A549 (cell line): ENCODE measurements at regions not wholly inside any gene's neighbourhood (a gene's known extent, or its start where the extent isn't known, plus 50 kb on each side); places are given as distances from the start of the nearest gene placed in this dataset.

ENCODE experiments used
- ATAC-seq, 2 experiments: fragments of 200-7000 bp in 1 of 2; fragments of >200 bp in 1 of 2; cut with Nextera tagmentation in 1 of 2; cut with Tn5 transposase in 1 of 2; 3 replicates each; pipeline versions ENCODE4 v1.8.0 to v1.9.1; 2018 to 2020; ENCODE audit warnings: mild to moderate bottlenecking in 1 of 2, moderate library complexity in 1 of 2
- CTCF ChIA-PET: fragments of 300-600 bp; sonication (Branson Sonifier 250); formaldehyde crosslinking; extraction: SDS; loops from one replicate; lab custom pipeline; 2021; ENCODE audit warnings: antibody characterized with exemption, inconsistent platforms; lab: Yijun Ruan, JAX
- POLR2A ChIA-PET: fragments of 350-600 bp; formaldehyde crosslinking; extraction: SDS; loops from one replicate; lab custom pipeline; 2021; ENCODE audit warnings: antibody characterized with exemption, inconsistent platforms; lab: Yijun Ruan, JAX
- DNase-seq, 2 experiments: peaks; one replicate each; pipeline versions ENCODE4 v3.0.0 to v3.0.0-alpha.2; 2011 to 2016; ENCODE audit warnings: low read depth in 1 of 2, low spot score in 1 of 2
- FAIRE-seq: peaks from 2 replicates; lab custom pipeline; 2011; peaks lifted over from hg19 to GRCh38; lab: Jason Lieb, UNC
- H3K27ac ChIP-seq, 2 experiments: fragments of >200 bp; sonication (Bioruptor Twin); formaldehyde crosslinking; 3 replicates each; pipeline ENCODE4 v1.5.1; 2016 to 2017
- H3K4me1 ChIP-seq: fragments of >200 bp; sonication (Bioruptor Twin); formaldehyde crosslinking; 3 replicates; pipeline ENCODE4 v1.6.1; 2016
- H3K4me2 ChIP-seq: fragments of >200 bp; sonication (Bioruptor Twin); formaldehyde crosslinking; 3 replicates; pipeline ENCODE4 v1.6.1; 2016
- H3K4me3 ChIP-seq: fragments of >200 bp; sonication (Bioruptor Twin); formaldehyde crosslinking; 3 replicates; pipeline ENCODE4 v1.5.1; 2016
- H3K9me3 ChIP-seq: fragments of >200 bp; sonication (Bioruptor Twin); formaldehyde crosslinking; 3 replicates; pipeline ENCODE4 v1.6.1; 2016
- CBX2 ChIP-seq: fragments of 200-600 bp; sonication (generic); IDR thresholded peaks from 2 replicates; pipeline ENCODE4 v1.6.1; 2016; ENCODE audit warnings: low read depth, mild to moderate bottlenecking, borderline replicate concordance
- CHD2 ChIP-seq: fragments of 150-350 bp; IDR thresholded peaks from 2 replicates; pipeline ENCODE4 v1.6.1; 2014; ENCODE audit warnings: low read length; ENCODE audit not compliant: partially characterized antibody
- CHD4 ChIP-seq: fragments of 200-600 bp; sonication (generic); IDR thresholded peaks from 2 replicates; pipeline ENCODE4 v1.6.1; 2016; ENCODE audit warnings: antibody characterized with exemption, mild to moderate bottlenecking, borderline replicate concordance
- EHMT2 ChIP-seq: fragments of 200-600 bp; sonication (generic); IDR thresholded peaks from 2 replicates; pipeline ENCODE4 v1.6.1; 2016; ENCODE audit warnings: antibody characterized with exemption, low read depth, mild to moderate bottlenecking, moderate library complexity
- FOSB ChIP-seq: fragments of 250-450 bp; sonication (Bioruptor Pico); IDR thresholded peaks from 2 replicates; pipeline ENCODE4 v1.5.0; 2020; ENCODE audit warnings: mild to moderate bottlenecking, moderate library complexity
- FOXS1 ChIP-seq: fragments of 250-450 bp; sonication (Bioruptor Pico); IDR thresholded peaks from 2 replicates; pipeline ENCODE4 v1.5.0; 2020; ENCODE audit warnings: mild to moderate bottlenecking, moderate library complexity
- HDAC2 ChIP-seq: fragments of 200-600 bp; sonication (generic); IDR thresholded peaks from 2 replicates; pipeline ENCODE4 v1.6.1; 2016
- HOXB13 ChIP-seq: fragments of 250-450 bp; sonication (Bioruptor Pico); IDR thresholded peaks from 2 replicates; pipeline ENCODE4 v1.5.0; 2020; ENCODE audit warnings: low read depth, mild to moderate bottlenecking, moderate library complexity
- JUNB ChIP-seq: fragments of >200 bp; sonication (Bioruptor Twin); formaldehyde crosslinking; IDR thresholded peaks from 2 replicates; pipeline ENCODE4 v1.6.1; 2016
- MAFK ChIP-seq: fragments of 450-650 bp; IDR thresholded peaks from 2 replicates; pipeline ENCODE4 v1.6.1; 2014; ENCODE audit not compliant: partially characterized antibody
- MYC ChIP-seq: IDR thresholded peaks from 2 replicates; pipeline ENCODE4 v1.6.1; 2012; ENCODE audit warnings: mild to moderate bottlenecking, inconsistent platforms, low read length, improper control_type of control experiment, borderline replicate concordance
- NR3C1 ChIP-seq: fragments of >200 bp; sonication (Bioruptor Twin); formaldehyde crosslinking; IDR thresholded peaks from 3 replicates; pipeline ENCODE4 v1.6.1; 2017
- PHF8 ChIP-seq: fragments of 200-600 bp; sonication (generic); IDR thresholded peaks from 2 replicates; pipeline ENCODE4 v1.6.1; 2016; ENCODE audit warnings: low read depth, mild to moderate bottlenecking, antibody characterized with exemption, moderate library complexity, borderline replicate concordance
- RCOR1 ChIP-seq: fragments of 150-350 bp; IDR thresholded peaks from 2 replicates; pipeline ENCODE4 v1.6.1; 2014; ENCODE audit warnings: antibody characterized with exemption, low read length, low read depth
- RFX5 ChIP-seq: fragments of 450-650 bp; IDR thresholded peaks from 2 replicates; pipeline ENCODE4 v1.7.1; 2014; ENCODE audit warnings: antibody characterized with exemption, mild to moderate bottlenecking, moderate library complexity
- SMC3 ChIP-seq: fragments of >200 bp; sonication (Bioruptor Twin); formaldehyde crosslinking; IDR thresholded peaks from 3 replicates; pipeline ENCODE4 v1.6.1; 2018; ENCODE audit warnings: inconsistent platforms
- ZFP36 ChIP-seq: fragments of 450-650 bp; IDR thresholded peaks from 2 replicates; pipeline ENCODE4 v1.6.1; 2014; ENCODE audit warnings: borderline replicate concordance; ENCODE audit not compliant: partially characterized antibody
- WGBS: methylation state at CpG from one replicate; pipeline ENCODE4 v1.1.6; 2017; ENCODE audit errors: missing lambda C conversion rate; 5-methylcytosine and 5-hydroxymethylcytosine counted together
- TF ChIP-seq, protein P1 (sequence below): fragments of 450-650 bp; IDR thresholded peaks from 2 replicates; pipeline ENCODE4 v1.6.1; 2014; ENCODE audit warnings: antibody characterized with exemption
- TF ChIP-seq, protein P2 (sequence below): fragments of 200-600 bp; sonication (generic); IDR thresholded peaks from 2 replicates; pipeline ENCODE4 v1.6.1; 2016; ENCODE audit warnings: antibody characterized with exemption, mild to moderate bottlenecking, moderate library complexity

DNA sequence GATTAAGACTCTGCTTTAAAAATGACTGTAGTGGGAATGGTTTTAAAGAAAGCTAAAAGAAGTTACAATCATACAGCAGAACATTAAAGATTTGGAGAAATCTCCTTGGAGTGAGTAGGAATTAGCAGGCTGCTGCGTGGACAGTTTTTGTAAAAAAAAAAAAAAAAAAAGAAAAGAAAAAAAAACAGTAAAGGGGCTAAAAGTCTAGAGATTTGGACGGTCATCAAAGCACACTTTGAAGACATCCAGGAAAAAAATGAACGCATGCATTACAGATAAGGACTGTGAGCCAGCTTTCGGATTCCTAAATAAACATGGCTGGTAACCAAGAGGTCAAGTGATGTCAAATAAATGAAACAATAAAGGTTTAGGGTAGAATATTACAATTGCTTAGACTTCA is 1700.6 kb downstream of the PCDH9 start:
- POLR2A ChIA-PET: no interaction called here
- Histone ChIP-seq H3K9me3 (no peaks in the 10 kb centered on the region), H3K27ac (no peak overlapping the region), H3K4me3 (no peak overlapping the region), H3K4me1 (no peaks in the 10 kb centered on the region), H3K4me2 (no peak overlapping the region)
- WGBS: 47% methylated on average over 4 of the region's 4 CpGs
- CTCF ChIA-PET: no interaction called here
- no peak for TF ChIP-seq EHMT2
- TF ChIP-seq RFX5: no peak
- no peak for TF ChIP-seq CHD2
- TF ChIP-seq NR3C1: no peak
- TF ChIP-seq JUNB: no peak
- TF ChIP-seq ZFP36: no peak
- TF ChIP-seq HOXB13 (CRISPR knock-in tag): no peak
- TF ChIP-seq, protein P1, sequence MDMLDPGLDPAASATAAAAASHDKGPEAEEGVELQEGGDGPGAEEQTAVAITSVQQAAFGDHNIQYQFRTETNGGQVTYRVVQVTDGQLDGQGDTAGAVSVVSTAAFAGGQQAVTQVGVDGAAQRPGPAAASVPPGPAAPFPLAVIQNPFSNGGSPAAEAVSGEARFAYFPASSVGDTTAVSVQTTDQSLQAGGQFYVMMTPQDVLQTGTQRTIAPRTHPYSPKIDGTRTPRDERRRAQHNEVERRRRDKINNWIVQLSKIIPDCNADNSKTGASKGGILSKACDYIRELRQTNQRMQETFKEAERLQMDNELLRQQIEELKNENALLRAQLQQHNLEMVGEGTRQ: no peak
- no peak for TF ChIP-seq PHF8
- no peak for TF ChIP-seq CHD4
- TF ChIP-seq MAFK: no peak
- TF ChIP-seq, protein P2, sequence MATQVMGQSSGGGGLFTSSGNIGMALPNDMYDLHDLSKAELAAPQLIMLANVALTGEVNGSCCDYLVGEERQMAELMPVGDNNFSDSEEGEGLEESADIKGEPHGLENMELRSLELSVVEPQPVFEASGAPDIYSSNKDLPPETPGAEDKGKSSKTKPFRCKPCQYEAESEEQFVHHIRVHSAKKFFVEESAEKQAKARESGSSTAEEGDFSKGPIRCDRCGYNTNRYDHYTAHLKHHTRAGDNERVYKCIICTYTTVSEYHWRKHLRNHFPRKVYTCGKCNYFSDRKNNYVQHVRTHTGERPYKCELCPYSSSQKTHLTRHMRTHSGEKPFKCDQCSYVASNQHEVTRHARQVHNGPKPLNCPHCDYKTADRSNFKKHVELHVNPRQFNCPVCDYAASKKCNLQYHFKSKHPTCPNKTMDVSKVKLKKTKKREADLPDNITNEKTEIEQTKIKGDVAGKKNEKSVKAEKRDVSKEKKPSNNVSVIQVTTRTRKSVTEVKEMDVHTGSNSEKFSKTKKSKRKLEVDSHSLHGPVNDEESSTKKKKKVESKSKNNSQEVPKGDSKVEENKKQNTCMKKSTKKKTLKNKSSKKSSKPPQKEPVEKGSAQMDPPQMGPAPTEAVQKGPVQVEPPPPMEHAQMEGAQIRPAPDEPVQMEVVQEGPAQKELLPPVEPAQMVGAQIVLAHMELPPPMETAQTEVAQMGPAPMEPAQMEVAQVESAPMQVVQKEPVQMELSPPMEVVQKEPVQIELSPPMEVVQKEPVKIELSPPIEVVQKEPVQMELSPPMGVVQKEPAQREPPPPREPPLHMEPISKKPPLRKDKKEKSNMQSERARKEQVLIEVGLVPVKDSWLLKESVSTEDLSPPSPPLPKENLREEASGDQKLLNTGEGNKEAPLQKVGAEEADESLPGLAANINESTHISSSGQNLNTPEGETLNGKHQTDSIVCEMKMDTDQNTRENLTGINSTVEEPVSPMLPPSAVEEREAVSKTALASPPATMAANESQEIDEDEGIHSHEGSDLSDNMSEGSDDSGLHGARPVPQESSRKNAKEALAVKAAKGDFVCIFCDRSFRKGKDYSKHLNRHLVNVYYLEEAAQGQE: no peak
- no peak for TF ChIP-seq MYC
- TF ChIP-seq SMC3: no peak
- no peak for TF ChIP-seq HDAC2
- TF ChIP-seq FOXS1 (CRISPR knock-in tag): no peak
- FAIRE-seq: no peak
- no peak for DNase-seq
- ATAC-seq: no peak

DNA sequence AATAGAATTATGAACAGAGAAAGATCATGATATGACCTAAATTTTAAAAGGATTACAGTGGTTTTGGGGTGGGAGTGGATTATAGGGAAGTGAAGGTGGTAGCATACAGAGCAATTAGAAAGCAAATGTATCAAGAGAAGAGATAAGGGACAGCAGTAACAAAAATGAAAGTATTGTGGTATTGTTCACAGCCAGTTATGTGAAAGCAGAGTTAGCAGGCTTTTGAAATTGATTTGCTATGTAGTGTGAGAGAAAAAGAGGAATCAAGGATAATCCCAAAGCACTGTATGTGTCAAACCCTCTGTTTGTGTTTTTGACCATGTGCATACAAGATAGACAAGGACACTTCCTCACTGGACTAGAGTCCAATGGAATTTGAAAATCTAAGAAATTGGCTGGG is 1721.4 kb downstream of the PCDH9 start:
- no peak for TF ChIP-seq RCOR1
- TF ChIP-seq, all 56 proteins: peak for 0
- H3K4me2 ChIP-seq: no peak overlapping the region
- no peaks in the 10 kb centered on the region for H3K9me3 ChIP-seq
- no peaks in the 10 kb centered on the region for H3K4me1 ChIP-seq
- FAIRE-seq: no peak
- no peak overlapping the region for H3K27ac ChIP-seq
- no peak for ATAC-seq
- no peak overlapping the region for H3K4me3 ChIP-seq
- DNase-seq: no peak
- ChIA-PET POLR2A (no interaction called here), CTCF (no interaction called here)

DNA sequence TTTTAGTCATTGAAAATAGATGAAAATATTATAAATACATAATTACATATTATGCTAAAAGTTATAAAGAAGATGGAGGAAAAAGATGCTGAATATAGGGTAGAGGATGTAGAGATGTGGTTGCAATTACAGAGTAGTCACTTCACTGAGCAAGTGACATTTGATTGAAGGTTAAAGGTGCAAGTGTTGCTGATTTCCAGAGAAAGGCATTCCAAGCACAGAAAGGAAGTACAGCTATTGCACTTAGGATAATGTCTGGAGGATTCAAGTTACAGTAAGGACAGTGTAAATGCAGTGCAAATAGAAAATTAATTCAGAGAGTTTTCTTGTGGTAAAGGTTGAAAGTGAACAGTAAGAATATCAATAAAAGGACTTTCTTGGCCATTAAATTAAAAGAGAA is 1721.8 kb downstream of the PCDH9 start:
- Histone ChIP-seq H3K27ac (no peak overlapping the region), H3K9me3 (no peaks in the 10 kb centered on the region), H3K4me1 (no peaks in the 10 kb centered on the region), H3K4me2 (no peak overlapping the region), H3K4me3 (no peak overlapping the region)
- FAIRE-seq (no peak), ATAC-seq (no peak), DNase-seq (no peak)
- ChIA-PET CTCF (no interaction called here), POLR2A (no interaction called here)
- TF ChIP-seq CBX2 (no peak), FOSB (CRISPR knock-in tag) (no peak), CHD2 (no peak)
